NCI-H2227 (cell line): ENCODE measurements at regions not wholly inside any gene's neighbourhood (a gene's known extent, or its start where the extent isn't known, plus 50 kb on each side); places are given as distances from the start of the nearest gene placed in this dataset.
"Not testable (repeated sequence)": the region's sequence is repeated elsewhere in the genome, so short reads cannot be mapped to it uniquely, and the experiment has no call there.

Source experiments
- DNase-seq: peaks from one replicate; lab custom pipeline; 2025; ENCODE audit not compliant: unreplicated experiment; lab: John Stamatoyannopoulos, UW

DNA sequence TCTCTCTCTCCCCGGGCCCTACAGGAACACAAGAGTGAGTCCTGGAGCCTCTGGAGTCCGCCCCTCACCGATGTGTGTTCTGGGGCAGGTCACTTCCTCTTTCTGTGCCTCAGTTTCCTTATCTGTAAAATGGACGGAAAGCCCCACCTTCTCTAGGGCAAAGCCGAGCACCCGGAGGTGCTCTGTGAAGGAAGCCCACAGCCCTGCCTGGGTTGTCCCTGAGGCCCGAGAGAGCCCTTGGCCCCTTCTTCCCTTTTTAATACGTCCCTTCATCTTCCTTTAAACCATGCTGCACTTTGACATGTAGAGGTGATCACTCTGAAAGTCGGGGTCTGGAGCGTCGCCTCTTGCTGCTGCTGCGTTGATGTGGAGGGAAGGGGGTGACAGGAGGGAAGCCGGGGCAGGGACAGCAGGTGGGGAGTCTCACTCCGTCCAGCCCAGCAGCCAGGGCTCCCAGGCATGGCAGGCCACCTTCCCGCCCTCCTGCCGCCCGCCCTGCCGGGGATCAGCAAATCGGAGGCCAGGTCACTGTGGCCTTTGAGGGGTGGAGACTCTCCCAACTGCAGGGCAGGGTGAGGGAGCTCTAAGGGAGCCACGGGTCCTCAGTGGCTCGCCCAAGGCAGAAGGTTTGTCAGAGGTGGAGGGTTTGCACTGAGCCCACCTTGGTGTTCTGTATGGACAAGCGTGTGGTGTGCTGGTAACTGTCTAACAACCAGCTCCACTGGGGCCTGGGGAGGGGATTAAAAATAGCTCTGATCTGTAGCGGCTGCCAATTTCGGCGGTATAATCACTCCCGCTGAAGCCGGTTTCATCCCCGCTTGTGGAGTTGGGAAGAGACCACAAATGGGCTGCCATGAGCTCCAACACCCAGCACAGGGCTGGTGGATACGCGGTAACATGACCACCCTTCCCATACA is 135.9 kb upstream of the ID2 start:
- DNase-seq = no peak

DNA sequence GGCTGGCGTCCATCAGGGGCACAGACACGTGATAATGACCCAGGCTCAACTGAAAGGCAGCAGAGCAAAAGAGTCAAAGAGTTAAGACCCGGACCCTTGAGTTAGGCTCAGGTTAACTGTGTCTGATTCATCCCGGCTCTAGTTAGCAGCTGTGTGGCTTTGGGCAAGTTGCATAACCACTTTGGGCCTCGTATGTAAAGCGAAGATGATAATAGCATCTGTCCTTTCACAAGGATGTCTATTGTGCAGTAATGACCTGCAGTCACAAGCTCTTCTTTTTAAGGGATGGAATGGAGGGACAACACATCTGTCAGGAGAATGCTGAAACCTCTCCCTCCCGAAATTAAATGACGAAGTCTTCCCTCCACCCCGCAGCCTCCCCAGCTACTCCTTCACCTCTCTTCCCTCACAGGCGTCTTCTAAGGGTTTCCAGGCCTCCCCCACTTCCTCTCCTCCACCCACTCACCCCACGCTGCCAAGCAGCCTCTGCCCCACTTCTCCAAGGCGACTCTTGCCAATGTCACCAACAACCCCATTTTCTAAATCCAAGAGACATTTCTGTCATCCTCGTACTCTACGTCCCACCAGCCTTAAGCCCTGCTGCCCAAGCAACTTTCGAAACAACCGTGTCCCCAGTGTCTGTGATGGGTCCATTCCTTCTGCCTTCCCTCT is 135.1 kb upstream of the ID2 start:
- DNase-seq = no peak

DNA sequence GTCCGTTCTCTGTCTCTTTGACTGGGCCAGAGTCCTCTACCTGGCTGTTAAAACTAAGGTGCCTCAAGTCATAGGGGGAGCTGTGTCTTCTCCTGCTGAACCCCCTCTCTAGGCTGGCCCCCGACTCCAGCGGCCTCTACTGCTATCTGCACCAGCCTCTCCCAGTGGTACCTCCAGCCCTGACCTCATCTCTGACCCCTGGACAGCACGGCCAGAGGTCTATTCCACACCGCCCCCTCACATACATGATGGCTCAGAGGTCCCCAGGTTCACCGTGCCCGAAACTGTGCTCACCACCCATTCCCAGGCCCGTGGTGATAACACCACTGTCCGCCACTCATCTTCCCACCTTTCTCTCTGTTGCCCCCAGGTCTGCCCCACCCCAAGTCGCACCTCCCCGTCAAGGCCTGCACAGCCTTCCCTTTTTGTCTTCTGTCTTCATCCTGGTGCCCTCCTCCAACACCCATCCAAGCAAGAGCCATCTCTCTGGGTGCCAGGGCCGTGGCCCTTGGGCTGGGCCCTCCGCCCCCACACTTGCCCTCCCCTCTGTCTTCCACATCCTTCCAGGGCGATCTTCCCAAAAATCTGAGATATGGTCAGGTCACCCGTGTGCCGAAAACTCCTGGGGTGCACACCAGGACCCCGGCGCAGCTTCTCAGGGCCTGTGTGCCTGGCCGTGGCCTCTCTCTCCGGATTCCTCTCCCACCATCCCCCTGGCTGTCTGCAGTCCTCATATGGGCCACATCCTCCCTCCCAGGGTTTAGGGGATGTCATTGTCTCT is 134.4 kb upstream of the ID2 start:
- DNase-seq = no peak

DNA sequence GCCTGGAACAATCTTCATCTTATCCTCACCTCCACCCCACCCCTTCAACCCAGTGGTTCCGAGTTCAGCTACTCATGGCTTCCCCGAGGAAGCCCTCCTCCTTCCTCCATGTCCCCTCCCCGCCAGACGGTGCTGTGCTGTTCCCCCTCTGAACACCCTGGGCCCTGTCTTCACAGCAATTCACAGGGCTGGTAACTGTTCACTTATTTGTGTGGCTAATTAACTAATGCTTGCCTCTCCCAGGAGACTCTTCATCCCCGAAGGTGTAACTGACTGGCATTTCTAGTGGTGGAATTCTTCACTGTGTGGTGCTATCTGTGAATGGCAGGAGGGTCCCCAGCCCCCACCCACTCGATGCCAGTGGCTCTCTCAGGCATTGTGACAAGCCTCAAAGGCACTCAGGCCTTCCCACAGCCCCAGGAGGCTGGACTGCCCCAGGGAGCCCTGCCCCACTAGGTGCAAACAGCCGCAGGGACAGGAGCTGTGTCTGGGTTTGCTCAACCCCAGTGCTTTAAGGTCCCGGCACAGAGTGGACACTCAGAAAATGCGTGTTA is 133.7 kb upstream of the ID2 start:
- no peak for DNase-seq

DNA sequence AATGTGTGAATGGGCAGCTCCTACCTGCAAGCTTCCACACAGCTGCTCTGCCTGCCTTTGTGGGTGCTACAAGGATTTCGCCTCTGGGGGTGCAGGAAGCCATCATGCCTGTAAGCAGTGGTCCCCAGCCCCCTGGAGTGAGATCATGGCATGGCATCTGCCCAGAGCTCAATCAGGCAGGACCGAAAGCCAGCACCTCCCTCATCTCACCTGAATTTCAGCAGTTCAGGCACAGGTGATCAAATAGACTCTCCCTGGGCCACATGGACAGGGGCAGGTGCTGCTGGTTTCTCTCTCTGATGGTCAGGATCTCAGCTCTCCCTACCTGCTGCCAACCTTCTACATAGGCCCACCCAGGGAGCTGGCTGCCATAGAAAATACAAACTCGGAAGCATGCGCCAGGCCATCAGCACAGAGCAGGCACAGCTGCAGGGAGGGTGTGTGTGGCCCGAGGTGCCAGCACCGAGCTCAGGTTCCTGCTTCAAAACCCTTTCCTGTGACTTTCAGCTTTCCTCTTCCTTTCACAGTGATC is 133.2 kb upstream of the ID2 start:
- no peak for DNase-seq

DNA sequence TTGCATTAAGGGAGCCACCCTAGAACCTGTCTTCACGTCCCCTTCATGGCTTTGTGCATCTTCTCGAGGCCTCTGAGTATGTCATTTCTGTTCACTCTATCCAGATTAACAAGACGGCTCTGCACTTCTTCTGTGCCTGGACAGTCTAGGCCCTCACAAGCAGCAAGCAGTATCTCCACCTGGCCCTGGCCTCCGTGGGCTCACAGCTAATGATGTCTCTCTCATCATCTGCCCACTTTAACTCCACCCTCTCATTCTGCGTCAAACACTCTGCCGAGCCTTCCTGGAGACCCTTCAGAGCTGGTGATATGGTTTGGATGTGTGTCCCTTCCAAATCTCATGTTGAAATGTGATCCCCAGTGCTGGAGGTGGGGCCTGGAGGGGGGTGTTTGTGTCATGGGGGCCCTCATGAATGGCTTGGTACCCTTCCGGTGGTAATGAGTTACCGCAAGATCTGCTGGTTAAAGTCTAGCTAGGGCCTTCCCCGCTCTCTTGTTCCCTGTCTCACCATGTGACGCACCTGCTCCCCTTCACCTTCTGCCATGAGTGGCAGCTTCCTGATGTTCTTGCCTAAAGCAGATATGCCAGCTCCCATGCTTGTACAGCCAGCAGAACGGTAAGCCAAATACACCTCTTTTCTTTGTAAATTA is 132.5 kb upstream of the ID2 start:
- DNase-seq = no peak

DNA sequence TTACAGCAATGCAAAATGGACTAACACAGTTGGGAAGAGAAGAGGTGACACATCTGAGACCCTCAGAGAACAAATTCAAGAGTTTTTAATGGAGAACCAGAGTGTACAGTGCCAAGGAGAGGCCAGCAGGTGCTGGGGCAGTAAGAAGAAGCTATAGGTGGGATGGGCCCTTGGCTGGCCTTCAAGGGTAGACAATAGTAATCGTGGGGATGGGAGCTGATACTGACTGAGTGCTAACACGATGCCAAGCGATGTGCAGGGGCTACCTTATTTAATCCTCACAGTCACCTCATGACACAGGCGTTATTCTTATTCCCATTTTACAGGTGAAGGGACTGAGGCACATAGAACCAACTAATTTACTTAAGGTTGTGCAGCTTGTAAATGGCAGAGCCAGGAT is 131.9 kb upstream of the ID2 start:
- DNase-seq = no peak

DNA sequence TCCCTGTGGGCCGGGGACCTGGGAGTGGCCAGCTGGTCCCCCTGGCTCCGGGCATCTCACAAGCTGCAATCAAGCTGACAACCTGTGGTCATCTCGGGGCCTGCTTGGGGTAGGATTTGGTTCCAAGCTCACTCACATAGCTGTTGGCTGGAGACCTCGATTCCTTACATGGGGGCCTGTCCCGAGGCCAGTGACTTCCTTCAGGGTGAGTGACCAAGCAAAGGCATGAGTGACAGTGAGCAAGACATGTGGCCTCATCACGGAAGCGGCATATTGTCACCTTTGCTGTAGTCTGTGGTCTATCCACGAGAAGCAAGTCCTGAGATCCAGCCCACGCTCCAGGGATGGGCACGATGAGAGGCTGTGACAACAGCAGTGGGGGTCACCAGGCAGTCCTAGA is 131.4 kb upstream of the ID2 start:
- no peak for DNase-seq

DNA sequence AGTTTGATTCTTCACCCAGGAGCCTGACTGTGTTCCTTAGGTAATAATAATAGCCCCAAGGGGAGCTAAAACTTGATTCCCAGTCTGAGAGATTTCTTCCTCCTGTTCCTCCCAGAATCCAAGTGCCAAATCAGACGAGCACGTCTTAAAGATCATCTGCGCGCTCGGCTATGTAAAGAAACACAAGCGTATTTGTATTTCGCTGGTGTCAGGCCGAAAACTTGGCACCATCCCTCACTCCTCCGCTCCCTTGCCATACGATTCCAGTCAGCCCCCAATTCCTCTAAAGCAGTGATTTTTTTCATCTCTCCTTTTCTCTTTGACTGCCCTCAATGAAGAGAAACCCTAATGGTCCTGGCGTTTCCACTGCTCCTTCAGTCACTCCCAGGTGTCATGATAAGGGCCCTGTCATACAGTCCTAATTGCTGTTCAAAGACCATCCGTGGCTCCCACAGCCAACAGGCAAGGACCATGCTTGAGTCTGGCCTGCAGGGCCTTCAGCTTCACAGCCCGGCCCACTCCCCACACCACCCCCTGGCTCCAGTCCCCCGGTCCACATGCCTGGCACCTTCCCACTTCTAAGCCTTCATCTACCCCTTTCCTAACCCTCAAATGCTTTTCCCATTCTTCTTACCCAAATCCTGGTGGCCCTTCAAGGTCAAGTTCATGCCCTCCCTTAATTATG is 130.8 kb upstream of the ID2 start:
- no peak for DNase-seq

DNA sequence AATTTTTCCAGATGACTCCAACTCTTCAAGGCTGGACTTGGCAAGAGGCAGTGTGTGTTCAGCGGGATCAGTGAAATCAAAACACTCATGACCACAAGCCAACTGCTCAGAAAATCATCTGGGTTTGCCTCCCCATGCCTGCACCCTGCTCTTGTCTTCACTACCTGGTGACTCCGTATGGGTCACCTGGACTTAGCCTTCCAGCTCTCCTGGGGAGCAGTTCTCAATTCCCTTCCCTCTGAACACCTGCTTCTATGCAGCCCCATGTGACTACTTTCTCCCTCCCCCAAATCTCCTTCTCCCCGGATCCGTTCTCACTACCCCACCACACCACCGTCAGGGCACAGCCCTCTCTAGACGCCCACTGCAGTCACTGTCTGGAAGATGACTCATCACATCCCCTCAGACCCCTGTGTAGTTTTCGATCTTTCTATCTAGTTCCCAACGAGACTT is 130.2 kb upstream of the ID2 start:
- no peak for DNase-seq

DNA sequence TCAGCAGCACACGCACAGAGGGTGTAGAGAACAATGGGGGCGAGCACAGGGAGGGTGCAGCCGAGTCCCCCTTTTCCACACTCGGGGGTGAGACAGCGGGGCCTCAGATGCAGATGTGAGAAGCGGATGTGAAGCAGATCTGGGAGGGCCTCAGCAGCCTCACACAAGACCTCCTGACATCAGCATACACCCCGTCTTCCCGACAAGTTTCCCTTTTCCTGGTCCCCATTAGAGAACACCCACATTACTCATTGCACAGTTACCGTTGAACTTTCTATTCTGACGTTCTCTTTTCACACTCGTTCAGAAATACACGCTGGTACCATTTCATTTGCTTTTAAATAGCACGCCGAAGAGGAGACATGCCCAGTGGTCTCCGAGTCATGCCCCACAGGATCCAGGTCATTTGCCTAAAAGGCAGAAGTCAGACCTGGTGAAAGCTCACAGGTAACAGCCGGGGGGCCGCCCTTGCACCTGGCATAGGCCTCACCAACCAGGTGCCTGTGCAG is 129.5 kb upstream of the ID2 start:
- DNase-seq = no peak

DNA sequence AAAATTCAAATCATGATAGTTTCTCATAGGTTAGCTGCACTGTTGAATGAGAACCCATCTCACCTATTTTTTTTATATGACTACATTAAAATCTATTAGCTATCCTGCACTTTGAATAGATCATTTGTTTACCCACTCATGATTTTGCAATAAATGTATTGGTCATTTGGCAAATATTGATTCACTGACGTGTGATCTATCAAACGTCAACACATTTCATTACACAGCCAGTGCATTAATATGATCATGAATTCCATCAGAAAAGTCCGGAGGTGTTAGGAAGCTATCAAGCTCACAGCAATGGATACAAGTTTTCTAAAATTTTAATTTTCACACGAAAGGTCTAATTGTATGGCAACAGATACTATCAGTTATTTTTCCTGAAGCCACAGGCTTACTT is 128.2 kb upstream of the ID2 start:
- DNase-seq = no peak

DNA sequence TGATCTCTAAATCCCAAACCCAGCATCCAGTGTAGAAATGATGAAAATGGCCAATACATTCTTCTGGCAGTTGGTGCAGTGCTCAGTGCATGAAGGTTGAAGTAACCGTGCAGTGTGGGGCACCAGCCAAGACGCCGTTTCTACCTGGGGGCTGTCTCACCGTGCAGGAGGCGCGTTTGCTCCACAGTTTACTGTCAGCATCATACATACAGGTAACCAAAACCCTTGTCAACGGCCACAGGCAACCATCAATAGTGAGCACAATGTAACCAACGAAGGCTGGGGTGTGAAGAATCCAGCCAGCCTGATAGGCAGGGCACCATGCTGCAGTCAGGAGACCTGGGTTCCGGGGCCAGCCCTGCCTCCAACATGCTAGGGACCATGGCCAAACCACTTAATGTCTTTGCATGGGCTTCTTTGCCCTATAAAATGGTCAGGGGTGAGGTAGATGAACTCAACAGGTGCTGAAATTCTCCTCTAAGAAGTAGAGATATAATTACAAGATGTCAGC is 127.5 kb upstream of the ID2 start:
- DNase-seq = no peak

DNA sequence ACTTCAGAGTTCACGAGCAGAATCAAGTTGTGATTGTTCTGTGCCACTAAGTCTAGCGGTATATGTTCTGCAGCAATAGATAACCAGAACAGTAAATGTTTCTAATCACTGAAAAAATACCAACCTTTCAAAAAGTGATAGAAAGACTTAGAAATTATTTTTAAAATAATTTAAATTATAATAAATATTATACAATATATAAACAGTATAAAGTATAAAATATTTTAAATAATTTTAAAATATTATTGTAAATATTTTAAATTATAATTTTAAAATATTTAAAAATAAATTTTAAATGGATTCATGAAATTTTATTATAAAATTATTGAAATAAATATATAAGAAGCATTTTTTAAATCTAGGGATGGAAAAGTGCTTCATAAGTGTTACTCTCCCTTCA is 126.3 kb upstream of the ID2 start:
- DNase-seq = no peak

DNA sequence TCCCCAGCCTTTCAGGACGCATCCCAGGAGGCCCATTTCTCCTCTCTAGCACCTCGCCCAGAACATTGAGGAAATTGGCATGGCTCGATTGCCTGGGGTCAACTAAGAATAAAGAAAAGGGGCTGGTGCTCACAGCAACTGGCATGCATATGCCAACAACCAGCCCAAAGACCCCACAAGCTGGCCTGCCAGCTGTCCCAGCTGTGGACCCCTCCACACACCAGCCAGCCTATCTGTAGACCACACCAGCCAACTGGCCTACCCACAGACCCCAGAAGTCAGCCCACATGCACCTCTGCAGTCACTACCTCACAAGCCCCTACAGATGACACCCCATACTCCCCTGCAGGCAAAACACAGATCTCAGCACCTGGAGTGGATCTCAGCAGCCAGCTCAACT is 123.8 kb upstream of the ID2 start:
- no peak for DNase-seq

DNA sequence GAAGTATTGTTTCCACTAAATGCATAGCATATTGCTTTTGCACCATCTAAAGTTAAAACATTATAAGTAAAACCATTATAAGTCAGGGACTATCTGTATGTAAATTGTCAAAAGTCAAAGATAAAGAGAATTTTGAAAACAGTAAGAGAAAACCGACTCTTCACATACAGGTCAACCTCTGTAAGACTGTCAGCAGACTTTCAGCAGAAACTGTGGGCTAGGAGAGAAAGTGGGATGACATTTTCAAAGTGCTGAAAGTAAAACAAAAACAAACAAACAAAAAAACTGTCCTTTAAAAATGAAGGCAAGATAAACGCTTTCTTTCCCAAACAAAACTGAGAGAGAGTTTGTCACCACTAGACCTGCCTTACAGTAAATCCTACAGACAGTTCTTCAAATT is 122.9 kb upstream of the ID2 start:
- DNase-seq = no peak

DNA sequence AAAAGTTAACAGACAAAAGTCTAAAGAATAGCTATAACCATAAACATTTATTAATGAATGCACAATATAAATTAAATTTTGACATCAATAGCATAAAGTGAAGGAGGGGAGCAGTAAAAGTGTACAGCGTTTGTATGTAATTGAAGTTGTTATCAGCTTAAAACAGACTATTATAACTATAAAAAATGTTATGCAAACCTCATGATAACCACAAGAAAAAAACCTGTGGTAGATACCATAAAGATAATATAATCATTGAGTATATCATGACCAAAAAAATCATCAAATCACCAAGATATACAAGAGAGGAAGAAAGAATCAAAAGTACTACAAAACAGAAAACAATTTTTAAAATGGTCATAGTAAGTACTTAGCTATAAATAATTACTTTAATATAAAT is 122.1 kb upstream of the ID2 start:
- no peak for DNase-seq

DNA sequence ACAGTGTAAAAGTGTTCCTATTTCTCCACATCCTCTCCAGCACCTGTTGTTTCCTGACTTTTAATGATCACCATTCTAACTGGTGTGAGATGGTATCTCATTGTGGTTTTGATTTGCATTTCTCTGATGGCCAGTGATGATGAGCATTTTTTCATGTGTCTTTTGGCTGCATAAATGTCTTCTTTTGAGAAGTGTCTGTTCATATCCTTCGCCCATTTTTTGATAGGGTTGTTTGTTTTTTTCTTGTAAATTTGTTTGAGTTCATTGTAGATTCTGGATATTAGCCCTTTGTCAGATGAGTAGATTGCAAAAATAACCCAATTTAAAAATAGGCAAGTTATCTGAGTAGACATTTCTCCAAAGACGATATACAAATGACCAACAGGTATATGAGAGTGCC is 120.2 kb upstream of the ID2 start:
- not testable (repeated sequence) for DNase-seq

DNA sequence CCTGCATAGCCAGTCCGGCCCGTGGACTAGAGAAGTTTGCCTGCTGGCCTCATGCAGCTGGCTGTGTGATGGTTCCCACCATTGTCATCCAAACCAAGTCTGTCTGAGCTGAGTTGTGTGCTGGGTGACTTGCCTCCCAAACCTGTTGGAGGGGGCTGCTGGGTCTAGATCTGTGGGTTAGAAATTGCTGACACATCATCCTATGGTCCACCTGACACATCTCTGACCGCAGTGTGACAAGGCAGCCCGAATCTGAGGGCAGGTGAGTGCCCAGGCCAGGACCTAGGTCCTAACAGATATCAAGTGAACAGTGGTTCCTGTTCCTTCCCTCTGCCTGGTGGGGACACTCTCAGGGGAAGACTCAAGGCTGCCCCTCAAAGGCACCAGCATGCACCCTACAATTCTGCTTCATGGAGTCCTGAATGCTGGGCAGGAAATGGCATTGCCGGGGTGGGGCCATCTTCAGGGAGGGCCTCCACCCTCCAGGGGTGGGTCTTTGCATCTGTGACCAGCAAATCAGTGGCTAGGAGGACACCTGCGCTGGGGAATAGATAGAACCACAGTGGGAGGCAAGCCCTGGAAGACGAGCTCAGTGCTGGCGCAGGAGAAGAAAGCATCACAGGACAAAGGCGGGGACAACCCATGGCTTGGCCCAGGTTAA is 117.9 kb upstream of the ID2 start:
- DNase-seq = no peak
